Hematopoietic multipotent progenitor cell treated with erythropoietin and hydrocortisone succinate and interleukin-3 and kit ligand, for 15 days (in vitro differentiated cells): ENCODE measurements at regions not wholly inside any gene's neighbourhood (a gene's known extent, or its start where the extent isn't known, plus 50 kb on each side); places are given as distances from the start of the nearest gene placed in this dataset.
"Not testable (repeated sequence)": the region's sequence is repeated elsewhere in the genome, so short reads cannot be mapped to it uniquely, and the experiment has no call there.

Experiments used
- DNase-seq: peaks from one replicate; pipeline ENCODE4 v3.0.0-alpha.2; 2015; ENCODE audit warnings: low spot score

DNA sequence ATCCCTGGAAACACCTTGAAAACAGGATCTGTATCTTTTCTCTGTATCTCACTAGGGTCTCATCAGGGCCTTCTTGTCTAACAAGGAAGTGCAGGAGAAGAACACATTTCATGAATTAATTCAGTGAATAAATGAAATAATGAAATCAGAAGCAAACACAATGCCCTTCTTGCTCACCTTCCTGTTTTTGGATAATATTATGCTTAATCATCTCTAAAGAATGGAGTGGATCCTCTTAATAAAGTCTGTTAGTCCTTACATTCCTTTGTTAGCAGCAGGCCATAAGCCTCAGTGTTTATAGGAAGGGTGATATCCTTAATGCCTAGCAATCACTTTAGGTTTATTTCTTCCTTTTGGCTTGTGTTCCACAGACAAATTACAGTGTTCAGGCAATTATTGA, 837.1 kb upstream of the SEMA6A start:
- DNase-seq, result no peak

GRCh38 chr5:117405197-117405596, 830.6 kb upstream of the SEMA6A start:
- DNase-seq, result no peak

- no peak for DNase-seq
Measured at GRCh38 chr5:117394506-117395157, 820.0 kb upstream of the SEMA6A start.

DNA sequence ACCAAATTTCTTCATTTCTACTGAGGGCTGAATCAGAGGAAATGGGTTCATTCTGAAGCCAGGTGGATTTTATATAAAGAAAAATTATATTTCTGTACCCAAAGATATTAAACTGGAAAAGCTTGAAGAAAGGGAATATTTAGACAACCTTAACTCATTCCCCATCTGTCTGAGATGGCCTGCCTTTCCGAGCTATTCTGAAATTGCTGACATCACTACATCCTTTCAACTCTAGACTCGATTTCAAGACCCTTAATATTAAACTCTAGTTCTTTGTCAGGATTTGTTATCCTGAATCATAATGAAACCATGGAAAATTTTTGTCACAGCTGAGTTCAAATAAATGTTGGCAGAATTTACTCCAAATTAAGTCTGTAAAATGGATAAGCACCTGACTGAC, 818.5 kb upstream of the SEMA6A start:
- DNase-seq, result no peak

DNA sequence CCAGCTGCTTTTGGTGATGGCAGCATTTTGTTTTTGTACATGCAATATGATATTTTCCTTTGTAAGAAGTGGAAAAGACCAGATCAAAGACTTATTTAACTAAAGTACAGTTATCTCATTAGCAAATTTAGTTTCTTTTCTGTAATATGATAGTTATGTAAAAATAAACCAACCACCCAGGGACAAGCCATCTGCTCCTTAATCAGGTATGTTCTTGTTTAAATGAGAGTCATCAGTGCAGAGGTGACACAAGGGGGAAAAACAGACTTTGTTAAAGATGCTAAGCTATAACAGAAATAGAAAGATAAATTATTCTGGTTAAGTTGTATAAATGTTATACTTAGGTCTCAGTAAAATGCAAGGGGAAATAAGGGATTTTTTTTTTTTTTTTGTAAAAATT, 805.7 kb upstream of the SEMA6A start:
- DNase-seq, result no peak

GRCh38 chr5:117379521-117379920, 804.9 kb upstream of the SEMA6A start:
- DNase-seq, result no peak

GRCh38 chr5:117376748-117377147, 802.1 kb upstream of the SEMA6A start:
- no peak for DNase-seq

DNA sequence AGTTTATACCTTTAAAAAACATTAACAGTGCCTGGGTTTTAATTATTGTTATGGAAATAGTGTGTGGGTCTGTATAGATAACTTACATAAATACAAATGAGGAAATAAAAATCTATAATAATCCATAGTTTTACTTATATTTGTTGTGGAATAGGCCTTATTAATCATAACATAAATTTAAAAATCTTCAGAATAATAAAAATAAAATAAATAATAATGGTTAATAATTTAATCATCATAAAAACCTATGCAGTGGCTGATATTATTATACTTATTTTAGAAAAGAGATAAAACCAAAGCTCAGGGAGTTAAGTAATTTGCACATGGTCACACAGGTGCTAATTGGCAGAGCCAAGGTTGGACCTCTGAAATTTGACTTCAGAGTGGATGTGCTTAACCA, 785.3 kb upstream of the SEMA6A start:
- DNase-seq, result no peak

GRCh38 chr5:117357886-117358285, 783.3 kb upstream of the SEMA6A start:
- no peak for DNase-seq

- DNase-seq, result no peak
Measured at GRCh38 chr5:117347280-117347679, 772.7 kb upstream of the SEMA6A start.

DNA sequence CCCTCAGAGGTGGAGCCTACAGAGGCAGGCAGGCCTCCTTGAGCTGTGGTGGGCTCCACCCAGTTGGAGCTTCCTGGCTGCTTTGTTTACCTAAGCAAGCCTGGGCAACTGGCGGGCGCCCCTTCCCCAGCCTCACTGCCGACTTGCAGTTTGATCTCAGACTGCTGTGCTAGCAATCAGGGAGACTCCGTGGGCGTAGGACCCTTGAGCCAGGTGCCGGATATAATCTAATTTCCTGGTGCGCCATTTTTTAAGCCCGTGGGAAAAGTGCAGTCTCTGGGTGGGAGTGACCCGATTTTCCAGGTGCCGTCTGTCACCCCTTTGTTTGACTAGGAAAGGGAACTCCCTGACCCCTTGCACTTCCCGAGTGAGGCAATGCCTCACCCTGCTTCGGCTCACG, 769.1 kb upstream of the SEMA6A start:
- not testable (repeated sequence) for DNase-seq

DNA sequence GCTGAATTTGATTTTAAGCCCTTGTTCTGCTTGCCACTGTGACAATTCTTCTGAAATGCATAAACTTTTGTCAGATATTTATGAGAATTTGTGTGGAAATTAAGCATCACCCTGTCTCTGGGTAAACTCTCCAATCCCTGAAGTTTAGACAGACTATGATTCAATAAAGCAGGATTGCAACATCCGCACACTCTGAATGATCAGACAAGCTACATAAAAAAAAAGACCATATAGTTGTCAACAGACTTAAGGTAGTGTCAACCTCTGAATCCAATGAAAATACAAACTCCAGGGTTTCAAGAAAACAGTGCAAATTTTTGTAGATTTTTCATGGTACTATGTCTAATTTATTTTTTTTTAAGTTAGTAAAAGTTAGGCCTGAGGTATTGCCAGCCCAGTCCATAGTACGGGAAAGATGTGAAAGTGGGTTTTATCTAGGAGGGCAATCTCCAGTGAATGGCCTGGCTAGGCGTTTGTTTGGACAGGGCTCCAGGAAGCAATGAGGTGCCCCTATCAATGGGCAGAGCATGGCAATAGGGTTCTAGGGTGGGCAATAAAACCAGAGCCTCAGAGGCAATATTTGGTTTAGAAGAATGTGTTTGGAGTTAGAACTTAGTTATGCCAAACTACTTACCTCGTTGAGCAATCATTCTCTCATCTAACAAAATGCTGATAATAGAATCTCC, 762.6 kb upstream of the SEMA6A start:
- no peak for DNase-seq

- DNase-seq, result no peak
Measured at GRCh38 chr5:117336208-117336607, 761.6 kb upstream of the SEMA6A start.

GRCh38 chr5:117333011-117333410, 758.4 kb upstream of the SEMA6A start:
- DNase-seq, result no peak

DNA sequence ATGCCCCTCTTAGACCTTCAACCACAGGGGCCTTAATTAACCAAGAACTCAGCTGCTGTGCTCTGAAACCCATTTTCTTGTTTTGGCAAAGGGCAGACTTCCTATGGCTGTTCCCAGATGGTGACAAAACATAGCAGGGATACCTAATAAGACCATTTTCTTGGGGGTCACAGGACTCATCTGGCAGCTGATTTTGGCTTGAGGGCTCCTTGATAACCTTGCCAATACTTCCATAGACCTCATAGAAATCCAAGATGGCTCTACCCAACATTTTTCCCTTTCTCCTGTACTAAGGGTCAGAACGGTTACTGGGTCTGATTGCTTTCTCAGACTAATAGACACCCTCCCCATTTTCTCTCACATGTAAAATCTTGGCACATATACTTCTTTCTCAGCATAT, 757.7 kb upstream of the SEMA6A start:
- DNase-seq, result no peak

- no peak for DNase-seq
Measured at GRCh38 chr5:117327511-117327910, 752.9 kb upstream of the SEMA6A start.

DNA sequence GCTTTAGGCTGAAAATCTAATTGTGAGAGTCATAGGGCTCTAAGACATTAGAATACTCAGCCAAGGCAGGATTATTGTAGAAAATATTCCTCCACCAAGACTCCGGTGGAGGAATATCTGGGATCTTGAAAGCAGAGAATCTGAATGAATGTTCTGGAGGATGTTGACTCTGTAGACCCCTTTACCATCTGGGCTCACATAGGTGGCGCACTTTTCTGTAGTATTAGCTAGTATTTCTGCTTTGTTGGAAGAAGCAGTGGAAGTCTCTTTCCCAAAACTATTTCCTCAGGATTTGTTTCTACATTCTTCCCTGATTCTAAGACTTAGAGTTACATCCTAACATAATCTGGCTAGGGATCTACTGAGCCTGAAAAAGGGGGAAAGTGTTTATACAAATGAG, 752.4 kb upstream of the SEMA6A start:
- DNase-seq, result no peak

GRCh38 chr5:117318528-117318927, 743.9 kb upstream of the SEMA6A start:
- DNase-seq, result no peak

GRCh38 chr5:117315170-117315569, 740.5 kb upstream of the SEMA6A start:
- no peak for DNase-seq

DNA sequence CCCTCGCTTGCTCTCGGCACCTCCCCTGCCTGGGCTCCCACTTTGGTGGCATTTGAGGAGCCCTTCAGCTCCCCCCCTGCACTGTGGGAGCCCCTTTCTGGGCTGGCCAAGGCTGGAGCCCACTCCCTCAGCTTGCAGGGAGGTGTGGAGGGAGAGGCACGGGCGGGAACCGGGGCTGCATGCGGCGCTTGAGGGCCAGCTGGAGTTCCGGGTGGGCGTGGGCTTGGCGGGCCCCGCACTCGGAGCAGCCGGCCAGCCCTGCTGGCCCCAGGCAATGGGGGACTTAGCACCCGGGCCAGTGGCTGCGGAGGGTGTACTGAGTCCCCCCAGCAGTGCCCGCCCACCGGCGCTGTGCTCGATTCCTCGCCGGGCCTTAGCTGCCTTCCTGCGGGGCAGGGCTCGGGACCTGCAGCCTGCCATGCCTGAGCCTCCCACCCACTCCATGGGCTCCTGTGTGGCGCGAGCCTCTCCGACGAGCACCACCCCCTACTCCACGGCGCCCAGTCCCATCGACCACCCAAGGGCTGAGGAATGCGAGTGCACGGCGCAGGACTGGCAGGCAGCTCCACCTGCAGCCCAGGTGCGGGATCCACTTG, 730.0 kb upstream of the SEMA6A start:
- not testable (repeated sequence) for DNase-seq

GRCh38 chr5:117302949-117303348, 728.3 kb upstream of the SEMA6A start:
- no peak for DNase-seq

GRCh38 chr5:117302473-117302872, 727.9 kb upstream of the SEMA6A start:
- DNase-seq, result no peak

GRCh38 chr5:117299936-117300328, 725.3 kb upstream of the SEMA6A start:
- DNase-seq, result no peak
